NCI-H146 (cell line): ENCODE measurements at regions not wholly inside any gene's neighbourhood (a gene's known extent, or its start where the extent isn't known, plus 50 kb on each side); places are given as distances from the start of the nearest gene placed in this dataset.

ENCODE experiments used
- DNase-seq: peaks from one replicate; lab custom pipeline; 2025; lab: John Stamatoyannopoulos, UW

DNA sequence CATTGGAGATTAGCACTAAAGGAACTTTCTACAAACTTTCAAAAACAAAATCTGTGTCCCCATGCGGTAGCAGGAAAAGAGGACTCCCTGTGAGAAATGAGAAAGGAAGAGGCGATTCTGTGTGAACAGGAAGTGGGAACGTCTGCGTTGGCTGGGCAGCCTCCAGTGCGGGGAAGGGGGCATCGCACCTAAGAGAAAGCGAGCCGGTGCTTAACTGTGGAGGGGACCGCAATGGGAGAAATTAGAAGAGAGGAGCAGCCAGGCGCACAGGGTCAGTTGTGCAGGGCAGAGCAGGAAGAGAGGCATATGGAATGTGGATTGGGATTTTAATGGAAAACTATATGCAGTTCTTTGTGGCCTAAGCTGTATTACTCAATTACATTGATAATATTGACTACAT, 77.4 kb upstream of the DOCK9 start:
- no peak for DNase-seq

DNA sequence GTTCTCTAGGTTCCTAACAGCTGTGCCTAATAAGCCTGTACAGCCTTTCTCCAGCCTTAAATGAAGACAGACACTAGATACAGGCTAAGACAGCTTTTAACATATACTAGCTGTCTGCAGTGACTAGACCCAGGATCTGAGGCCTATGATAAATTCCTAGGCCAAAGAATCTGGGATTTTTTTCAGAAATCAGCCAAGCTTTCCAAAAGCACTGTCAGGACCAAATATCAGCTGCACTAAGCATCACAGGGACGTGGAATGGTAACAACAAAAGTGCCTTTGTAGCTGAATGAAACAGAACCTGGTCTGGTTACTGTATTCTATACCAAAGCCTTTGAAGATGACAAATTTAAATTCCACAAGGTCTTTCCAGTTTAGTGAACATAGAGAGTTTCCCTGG, 77.9 kb upstream of the DOCK9 start:
- no peak for DNase-seq

DNA sequence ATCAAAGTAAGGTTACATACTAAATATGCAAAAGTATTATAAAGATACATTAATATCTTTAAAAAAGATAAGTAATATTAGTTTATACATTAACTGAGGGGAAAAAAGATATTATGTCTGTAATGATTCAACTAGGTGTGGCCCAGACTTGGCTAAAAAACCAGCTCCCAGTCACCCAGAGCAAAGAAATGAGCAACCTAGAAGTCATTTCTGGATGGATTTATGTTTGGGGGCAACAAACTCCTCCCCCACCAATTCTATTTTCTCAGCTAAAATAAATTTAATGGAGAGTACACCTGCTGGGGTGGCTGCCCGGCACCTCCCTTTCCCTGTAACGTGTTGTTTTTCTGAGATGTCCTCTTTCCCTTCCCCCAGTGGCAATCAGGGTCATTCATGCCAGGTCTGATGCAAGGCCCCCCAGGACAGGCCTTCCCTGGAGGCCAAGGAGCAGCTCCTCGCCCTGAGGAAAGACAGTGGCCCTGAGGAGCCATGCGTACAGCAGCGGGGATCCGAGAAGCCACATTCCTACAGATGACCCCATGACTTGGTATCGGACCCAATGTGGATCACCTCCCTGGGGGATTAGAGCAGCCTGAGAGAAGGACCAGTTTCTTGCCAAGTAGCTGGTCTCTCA, 78.6 kb upstream of the DOCK9 start:
- no peak for DNase-seq

DNA sequence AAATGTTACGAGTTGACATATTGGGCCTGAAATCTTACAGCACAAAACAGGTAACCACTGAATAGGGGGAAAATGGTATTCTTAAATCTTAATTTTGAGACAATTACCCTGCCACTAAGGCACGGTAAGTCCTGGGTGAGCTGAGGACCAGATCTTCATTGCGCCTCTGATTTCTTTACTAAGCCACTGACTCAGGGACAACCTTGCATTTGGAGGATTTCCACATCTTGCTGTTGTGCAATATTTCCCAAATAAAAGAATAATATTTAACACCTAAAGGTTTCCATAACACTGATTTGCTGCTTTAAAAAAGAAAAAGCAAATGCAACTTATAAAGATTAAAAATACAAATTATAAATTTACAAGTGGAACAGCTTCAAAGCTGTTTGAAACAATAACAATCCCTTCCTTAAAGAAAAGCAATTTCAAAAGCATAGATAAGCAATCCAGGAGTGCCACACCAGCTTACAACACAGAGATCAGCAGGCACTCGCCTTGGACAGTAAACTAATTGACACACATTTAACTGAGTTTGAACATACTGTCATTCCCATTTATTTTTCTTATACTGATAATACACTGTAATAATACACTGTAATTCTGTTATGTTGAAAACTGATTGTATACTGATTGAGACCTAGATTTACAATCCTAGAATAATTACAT, 79.6 kb upstream of the DOCK9 start:
- no peak for DNase-seq

DNA sequence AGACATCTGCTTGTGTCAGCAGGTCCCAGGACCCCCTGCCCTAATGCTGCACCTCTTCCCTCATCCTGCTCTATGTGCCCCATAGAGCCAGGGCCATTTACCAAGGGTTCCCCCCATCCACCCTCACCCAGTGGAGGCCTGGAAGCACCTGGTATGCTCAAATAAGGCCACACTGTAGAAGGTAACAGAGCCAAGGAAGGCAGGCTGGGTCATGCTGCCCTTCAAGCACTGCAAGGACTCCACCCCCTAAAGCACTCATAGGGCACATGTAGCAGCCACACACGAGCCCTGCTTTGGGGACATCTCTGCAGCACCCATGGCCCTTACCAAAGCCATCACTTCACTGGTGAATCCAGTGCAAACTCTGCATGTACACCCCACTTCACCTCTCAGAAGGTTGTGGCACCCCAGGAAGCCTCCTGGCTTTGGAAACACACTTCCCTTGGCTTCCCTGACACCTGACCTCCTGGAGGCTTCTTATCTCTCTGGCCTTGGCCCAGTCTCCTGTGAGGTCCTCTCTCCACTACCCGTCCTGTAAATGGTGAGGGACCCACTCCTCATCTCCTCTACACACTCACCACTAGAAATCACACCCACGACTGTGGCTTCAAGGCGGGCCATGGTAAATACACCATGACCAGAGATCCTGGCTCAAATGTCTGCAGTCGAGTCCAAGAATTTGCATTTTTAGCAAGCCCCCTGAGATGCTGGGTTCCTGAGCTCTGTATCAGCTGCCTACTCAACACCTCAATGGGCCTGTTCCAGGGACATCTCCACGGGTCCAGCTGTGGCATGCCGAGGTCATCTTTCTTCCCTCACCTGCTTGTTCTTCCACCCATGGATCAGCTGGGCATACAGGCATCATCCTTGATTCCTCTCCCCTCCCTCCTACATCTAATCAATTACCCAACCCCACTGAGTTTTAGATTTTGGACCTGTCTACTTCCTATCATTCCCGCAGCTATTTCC, 80.9 kb upstream of the DOCK9 start:
- no peak for DNase-seq

DNA sequence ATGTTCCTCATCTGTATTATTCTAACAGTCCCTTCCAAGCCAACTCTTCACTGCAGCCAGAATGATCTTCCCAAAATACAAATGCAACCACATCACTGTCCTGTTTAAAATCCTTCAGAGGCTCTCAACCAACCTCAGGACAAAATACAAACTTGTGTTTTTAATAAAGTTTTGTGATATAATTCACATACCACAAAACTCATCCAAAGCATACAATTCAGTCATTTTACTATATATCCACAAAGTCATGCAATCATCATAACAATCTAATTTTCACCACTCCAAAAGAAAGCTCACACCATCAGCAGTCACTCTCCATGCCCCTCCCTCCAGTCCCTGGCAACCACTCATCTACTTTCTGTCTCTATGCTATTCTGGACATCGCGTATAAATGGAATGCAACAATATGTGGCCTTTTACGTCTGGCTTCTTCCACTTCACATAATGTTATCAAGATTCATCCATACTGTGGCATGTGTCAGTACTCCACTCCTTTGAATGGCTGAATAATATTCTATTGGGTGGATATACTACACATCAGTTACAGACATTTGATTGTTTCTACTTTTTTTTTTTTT, 81.7 kb upstream of the DOCK9 start:
- DNase-seq = no peak

DNA sequence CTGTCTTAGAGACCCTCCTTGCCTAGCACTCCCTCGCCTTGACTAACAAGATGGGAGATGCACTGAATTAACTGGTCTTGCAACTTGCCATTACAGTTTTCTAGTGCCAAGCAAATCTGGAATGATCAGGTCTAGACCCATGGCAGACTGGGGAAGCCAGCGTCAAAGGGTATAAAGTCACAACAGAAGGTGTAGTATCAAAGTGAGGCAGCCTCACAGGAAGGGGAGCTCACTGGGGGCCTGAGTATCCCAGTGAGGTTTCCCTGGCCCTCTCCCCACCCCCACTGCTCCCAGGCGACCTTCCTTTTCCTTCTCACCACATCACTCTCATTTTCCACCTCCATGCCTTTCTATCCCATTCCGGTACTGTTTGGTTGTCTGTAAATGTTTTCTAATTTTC, 83.5 kb upstream of the DOCK9 start:
- no peak for DNase-seq

DNA sequence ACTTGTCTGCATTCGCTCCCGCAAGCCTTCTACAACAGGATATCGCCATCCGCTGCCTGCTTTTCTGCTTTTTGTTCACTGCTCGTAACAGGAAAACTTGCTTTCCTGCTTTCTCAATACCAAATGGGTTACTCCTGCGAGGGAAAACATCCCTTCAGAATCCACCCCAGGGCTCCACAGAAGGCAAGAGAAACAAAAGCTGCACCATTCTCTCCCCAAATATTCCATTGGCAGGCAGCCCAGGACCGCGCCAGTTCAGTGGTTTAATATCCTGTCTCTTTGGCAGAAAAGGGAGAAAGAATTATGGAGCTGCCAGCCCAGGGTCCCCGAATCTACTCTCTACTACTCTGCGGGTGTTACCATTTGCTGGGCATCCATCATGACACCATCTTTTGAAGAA, 84.7 kb upstream of the DOCK9 start:
- no peak for DNase-seq

DNA sequence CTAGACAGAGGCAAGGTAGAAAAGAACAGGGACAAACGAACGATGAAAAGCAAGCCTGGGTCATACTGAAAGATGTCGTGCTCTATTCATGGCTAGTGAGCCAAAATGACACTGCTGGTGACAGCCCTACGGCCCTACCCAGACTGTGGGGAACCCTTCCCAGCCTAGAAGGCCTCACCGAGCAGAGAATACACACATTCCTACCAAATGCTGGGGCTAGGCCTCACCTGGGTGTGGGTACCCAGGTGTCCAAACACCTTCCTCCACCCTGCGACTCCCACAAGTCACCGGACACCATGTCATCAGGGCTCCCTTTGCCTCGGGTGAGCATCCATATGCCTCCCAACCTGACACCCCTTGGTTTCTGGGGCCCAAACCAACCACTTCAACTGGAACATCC, 85.3 kb upstream of the DOCK9 start:
- no peak for DNase-seq

DNA sequence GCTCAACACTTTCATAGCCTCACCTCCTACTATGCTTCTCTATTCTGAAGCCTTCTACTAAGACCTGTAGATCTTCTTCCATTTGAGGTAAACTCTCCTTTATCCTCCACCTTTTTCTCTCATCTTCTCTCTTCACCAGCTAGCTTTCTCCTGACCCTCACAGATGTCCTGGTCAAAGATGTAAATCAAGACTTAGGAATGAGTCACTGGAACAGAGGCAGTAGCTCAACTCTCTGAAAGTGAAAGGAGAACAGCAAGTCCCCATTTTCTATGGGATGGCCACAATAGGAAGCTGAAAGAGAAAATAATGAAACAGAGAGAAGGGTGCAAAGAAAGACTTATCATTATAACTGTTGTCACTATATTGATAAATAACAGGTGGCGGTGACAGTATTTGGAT, 86.1 kb upstream of the DOCK9 start:
- no peak for DNase-seq

DNA sequence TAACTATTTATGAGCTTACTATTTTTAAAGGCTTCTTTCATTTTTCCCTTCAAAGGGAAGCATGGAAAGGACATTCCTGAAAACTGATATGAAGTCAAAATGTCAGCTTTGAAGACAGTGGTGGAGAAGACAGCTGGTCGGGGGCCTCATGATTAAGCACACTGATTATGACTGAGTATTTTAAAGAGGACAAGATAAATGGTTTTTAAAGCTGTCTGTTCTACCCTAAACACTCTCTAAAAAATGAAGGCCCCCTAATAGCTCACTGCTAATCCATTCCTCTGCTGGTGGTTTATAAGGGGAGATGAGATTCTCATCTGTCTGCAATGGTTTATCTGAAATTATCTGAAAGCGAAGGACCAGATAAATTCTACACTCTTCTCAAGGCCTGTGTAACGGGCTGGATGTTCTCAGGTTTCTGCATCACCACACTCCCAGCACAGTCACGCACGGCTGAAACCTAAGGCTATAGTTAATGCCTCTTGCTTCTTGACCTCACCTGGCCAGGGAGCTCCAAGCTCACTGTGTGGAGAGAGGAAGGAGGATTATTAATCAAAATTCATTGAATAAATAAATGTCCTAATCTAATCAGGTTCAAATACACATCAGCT, 86.9 kb upstream of the DOCK9 start:
- DNase-seq = no peak

DNA sequence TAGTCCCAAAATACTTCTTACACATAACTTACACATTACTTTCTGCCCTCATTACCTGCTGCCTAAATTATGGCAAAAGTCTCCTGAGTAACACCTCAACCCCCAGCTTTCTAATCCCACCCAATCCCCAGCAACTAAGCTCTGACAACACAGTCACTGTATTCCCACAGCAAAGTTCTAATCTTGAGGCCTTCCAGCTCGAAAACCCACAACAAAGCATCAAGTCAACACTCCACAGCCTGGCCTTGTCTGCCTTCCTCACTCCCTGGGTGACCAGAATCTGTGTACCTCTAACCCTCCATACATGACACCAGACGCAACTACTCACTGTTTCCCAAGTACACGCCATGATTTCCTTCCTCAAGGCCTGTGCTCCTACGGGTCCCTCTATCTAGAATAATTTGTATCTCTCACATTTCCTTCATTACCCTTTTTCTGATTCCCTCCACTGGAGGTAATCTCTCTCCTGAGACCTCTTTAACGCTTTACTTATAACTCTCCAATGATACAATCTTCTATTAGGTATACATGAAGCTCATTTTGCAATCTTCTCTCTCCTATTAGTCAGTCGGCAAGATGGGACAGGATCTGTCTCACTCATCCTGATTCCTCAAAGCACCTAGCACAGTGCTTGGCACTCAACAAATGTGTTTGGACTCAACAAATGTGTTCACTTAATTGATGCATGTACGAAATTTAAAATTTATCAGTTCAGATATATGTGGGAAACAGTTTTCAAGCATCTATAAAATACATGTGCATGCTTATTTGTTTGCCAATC, 87.6 kb upstream of the DOCK9 start:
- no peak for DNase-seq

DNA sequence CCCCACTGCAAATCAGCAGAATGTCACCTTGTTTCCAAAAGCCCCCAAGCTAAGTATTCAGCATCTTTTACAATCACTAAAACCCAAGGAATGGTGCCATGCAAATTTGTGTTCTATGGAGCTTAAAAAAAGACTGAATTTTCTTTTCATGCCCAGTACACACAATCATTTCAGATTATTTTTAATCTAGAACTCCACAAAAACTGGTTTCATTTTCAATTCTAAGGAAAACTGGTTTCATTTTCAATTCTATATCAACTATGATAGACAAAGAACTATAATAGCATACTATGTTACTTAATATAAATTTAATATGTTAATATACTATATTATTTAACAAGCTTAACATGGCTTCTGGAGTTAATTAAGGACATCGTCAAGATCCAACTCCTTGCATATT, 88.4 kb upstream of the DOCK9 start:
- no peak for DNase-seq

DNA sequence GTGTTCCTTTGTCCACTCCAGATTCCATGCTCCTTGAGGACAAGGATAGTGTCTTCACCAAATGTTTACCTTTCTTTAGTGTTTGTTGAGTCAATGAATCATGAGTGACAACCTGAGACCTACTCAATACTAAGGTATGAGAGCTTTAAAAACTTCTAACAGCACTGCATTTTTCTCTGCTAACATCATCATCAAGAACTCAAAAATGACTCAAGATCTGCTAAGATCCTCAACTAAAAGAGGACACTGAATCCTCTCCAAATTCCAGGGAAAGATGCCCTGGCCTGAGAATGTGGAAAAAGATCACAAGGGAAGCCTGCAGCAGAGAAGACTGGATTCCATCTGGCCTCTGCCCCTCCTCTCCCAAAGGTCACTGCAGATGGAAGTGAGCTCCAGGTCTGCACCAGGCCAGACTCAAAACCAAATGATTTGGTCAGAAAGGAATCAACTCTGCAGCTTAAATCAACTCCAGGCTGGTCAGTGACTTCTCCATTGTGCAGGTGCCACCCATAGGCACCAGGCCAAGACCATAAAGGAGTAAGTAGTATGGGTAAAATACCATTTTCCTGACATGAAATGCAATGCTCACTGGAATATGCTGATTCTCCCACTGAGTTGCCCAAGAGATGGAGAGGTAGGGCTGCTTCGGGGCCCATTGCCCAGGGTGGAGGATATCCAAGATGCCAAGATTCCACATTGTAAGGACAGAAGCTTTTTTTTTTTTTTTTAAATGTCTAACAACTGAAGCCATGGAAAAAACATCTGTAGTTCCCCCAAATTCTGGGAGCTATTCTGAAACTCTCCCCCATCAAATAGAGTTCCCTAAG, 89.5 kb upstream of the DOCK9 start:
- no peak for DNase-seq

DNA sequence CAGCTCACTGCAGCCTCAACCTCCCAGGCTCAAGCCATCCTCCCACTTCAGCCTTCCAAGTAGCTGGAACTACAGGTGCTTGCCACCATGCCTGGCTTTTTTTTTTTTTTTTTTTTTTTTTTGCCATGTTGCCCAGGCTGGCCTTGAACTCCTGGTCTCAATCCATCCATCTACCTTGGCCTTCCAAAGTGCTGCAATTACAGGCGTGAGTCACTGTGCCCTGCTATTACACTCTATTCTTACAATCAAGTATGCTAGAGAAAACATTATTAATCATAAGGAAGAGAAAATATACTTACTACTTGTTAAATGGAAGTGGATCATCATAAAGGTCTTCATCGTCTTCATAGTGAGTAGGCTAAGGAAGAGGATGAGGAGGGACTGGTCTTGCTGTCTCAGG, 93.3 kb upstream of the DOCK9 start:
- no peak for DNase-seq

DNA sequence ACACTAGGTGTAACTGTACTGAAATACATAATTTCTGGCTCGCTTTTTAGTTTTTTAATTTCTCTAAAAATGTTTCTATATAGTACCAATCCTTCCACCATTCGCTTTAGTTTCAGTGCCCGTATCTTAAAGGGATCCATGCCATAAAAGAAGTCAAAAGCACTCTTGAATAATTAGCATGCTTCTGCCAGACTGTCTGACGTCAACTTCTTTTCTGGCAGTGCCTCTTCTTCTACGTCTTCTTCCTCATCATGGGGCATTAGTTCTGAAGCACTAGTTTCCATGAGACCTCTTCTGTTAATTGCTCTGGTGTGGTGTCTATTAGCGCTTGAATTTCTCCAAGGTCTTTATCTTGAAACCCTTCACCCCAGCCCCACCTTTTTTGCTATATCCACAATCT, 93.8 kb upstream of the DOCK9 start:
- no peak for DNase-seq

DNA sequence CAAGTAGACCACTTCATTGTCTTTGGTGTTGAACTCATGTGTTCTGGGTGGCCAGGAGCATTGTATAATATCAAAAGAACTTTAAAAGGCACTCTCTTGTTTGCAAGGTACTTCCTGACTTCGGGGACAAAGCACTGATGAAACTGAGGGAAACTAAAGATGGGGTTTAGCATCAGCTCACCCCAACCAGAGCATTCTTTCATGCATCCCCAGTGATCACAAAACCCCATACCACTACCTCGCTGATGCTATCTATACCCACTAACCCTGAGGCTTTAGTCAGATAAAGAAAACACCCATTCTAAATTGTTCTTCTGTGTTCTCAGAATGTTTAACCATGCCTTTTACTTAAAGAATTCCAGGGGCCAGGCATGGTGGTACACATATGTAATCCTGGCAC, 94.5 kb upstream of the DOCK9 start:
- DNase-seq = no peak

DNA sequence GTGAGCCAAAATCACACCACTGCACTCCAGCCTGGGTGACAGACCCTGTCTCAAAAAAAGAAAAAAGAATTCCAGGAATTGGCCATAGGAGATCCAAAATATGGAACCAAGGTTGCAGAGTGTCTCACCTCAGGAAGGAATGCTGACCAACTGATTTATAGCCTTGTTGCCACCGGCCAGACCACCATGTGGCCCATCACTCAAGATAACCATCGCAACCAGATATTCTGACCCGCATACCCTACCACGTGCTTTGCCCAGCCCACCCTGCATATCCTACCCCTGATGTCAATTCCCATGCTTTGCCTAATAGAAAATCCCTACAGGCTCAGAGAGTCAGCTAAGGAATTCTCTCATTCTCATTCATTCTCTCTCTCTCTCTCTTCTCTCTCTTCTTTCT, 95.1 kb upstream of the DOCK9 start:
- DNase-seq = no peak

DNA sequence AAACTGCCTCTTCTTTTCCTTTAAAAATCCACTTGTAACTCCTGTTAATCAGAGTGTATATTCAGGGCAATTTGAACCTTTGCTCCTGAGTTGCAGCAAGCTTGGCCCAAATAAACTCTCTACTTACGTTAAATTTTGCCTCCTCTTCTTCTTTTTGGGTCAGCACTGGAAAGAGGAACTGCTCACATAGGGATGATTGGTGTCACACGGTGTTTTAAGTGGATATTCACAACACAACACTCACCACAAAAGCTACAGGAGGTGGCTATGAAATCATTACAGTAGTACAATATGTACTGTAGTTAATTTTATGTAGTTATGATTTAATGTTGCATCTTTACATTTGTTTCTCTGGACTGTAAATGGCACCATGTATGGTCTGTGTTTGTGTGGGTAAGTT, 96.8 kb upstream of the DOCK9 start:
- no peak for DNase-seq
